GM12892 (cell line): ENCODE measurements at regions not wholly inside any gene's neighbourhood (a gene's known extent, or its start where the extent isn't known, plus 50 kb on each side); places are given as distances from the start of the nearest gene placed in this dataset.

ENCODE experiments used
- POLR2A ChIP-seq: IDR thresholded peaks from 2 replicates; pipeline ENCODE4 v1.6.1; 2011; ENCODE audit warnings: low read depth, low read length, control low read depth
- POLR2AphosphoS5 ChIP-seq: IDR thresholded peaks from 2 replicates; pipeline ENCODE4 v1.6.1; 2011; ENCODE audit warnings: low read depth, low read length, control low read depth

DNA sequence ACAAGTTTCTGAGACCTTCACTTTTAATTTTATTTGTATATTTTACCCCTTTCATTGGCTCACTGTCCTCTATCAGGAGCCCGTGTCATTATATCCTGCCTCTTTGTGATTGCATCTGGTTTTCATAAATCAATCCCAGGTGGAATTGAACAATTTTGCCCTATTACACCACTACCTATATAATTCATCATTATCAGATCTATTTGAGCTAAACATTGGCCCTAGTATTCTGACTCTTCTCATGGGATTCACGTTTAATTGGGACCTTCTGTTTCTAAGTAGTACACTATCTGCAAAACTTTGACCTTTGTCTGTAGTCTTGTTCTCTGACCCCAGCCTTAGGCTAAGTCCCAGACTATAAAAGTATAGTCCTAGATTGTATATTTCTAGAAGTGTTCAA, 114.1 kb downstream of the FAT4 start:
- TF ChIP-seq POLR2AphosphoS5, result no peak
- TF ChIP-seq POLR2A, result no peak
